GM10266 (cell line): ENCODE measurements at regions not wholly inside any gene's neighbourhood (a gene's known extent, or its start where the extent isn't known, plus 50 kb on each side); places are given as distances from the start of the nearest gene placed in this dataset.

Source experiments
- DNase-seq: peaks from one replicate; pipeline ENCODE4 v3.0.0; 2012; ENCODE audit errors: extremely low spot score
- CTCF ChIP-seq: IDR thresholded peaks from 2 replicates; pipeline ENCODE4 v1.5.1; 2012; ENCODE audit warnings: mild to moderate bottlenecking, low read depth; ENCODE audit not compliant: control insufficient read depth, insufficient read depth; ENCODE audit errors: missing control alignments

GRCh38 chr16:89040391-89040790, 53.3 kb upstream of the ACSF3 start:
- no peak for TF ChIP-seq CTCF
- no peak for DNase-seq

- no peak for DNase-seq
- no peak for TF ChIP-seq CTCF
Measured at GRCh38 chr16:89040861-89041570, 52.6 kb upstream of the ACSF3 start.

- TF ChIP-seq CTCF: no peak
- DNase-seq: no peak
Measured at GRCh38 chr16:89041571-89042481, 51.8 kb upstream of the ACSF3 start.

- no peak for DNase-seq
- TF ChIP-seq CTCF: no peak
Measured at GRCh38 chr16:89042711-89043551, 50.7 kb upstream of the ACSF3 start.

- DNase-seq: no peak
- no peak for TF ChIP-seq CTCF
Measured at GRCh38 chr16:89043636-89044417, 49.8 kb upstream of the ACSF3 start.
